ENCODE measurements at regions not wholly inside any gene's neighbourhood (a gene's known extent, or its start where the extent isn't known, plus 50 kb on each side); places are given as distances from the start of the nearest gene placed in this dataset.
A peak's percentile ranks its signal among the peaks of the same experiment; 100 is the strongest.

- no peak for TF ChIP-seq CTCF (IDR thresholded peaks at IDR 0.05; ENCODE audit: poor library complexity)
- TF ChIP-seq EZH2 (IDR thresholded peaks at IDR 0.05; ENCODE audit: borderline replicate concordance) = no peak
- TF ChIP-seq EZH2phosphoT487 (IDR thresholded peaks at IDR 0.05; ENCODE audit: low read depth, severe bottlenecking, unreplicated experiment) = no peak
- no peak overlapping the region for H3K4me2 ChIP-seq
- no peaks in the 10 kb centered on the region for H4K20me1 ChIP-seq (ENCODE audit: insufficient read depth, poor library complexity, severe bottlenecking)
- no peak overlapping the region for H3K27ac ChIP-seq
- H2AFZ ChIP-seq = no peak overlapping the region
- no peaks in the 10 kb centered on the region for H3K9me2 ChIP-seq (replicated peaks; ENCODE audit: insufficient read depth)
- H3K4me1 ChIP-seq (ENCODE audit: insufficient read depth) = no peaks in the 10 kb centered on the region
- no peaks in the 10 kb centered on the region for H3K79me2 ChIP-seq
- H3K4me3 ChIP-seq = no peak overlapping the region
- no peaks in the 10 kb centered on the region for H3K9me3 ChIP-seq (ENCODE audit: low read depth)
- no peak for DNase-seq (ENCODE audit: low spot score)
- WGBS (ENCODE audit: low lambda C conversion rate, missing lambda C conversion rate) = 93% methylated on average over 5 of the region's 5 CpGs
- H3K36me3 ChIP-seq (replicated peaks; ENCODE audit: insufficient read depth, low read depth) = no peaks in the 10 kb centered on the region
- no peaks in the 10 kb centered on the region for H3K27me3 ChIP-seq
Measured at GRCh38 chr18:28801876-28802275, 624.9 kb upstream of the CDH2 start.

GRCh38 chr18:28794459-28795245 is 617.7 kb upstream of the CDH2 start:
- no peak overlapping the region for H3K27ac ChIP-seq
- 61% methylated on average over 5 of the region's 5 CpGs for WGBS (ENCODE audit: low lambda C conversion rate, missing lambda C conversion rate)

GRCh38 chr18:28793901-28794300 is 617.0 kb upstream of the CDH2 start:
- DNase-seq (ENCODE audit: low spot score) = peak; percentile 14
- H4K20me1 ChIP-seq (ENCODE audit: insufficient read depth, poor library complexity, severe bottlenecking) = no peaks in the 10 kb centered on the region
- WGBS (ENCODE audit: low lambda C conversion rate, missing lambda C conversion rate) = 26% methylated on average over 1 of the region's 1 CpG
- H3K9me2 ChIP-seq (replicated peaks; ENCODE audit: insufficient read depth) = no peaks in the 10 kb centered on the region
- H3K79me2 ChIP-seq = no peaks in the 10 kb centered on the region
- H3K9me3 ChIP-seq (ENCODE audit: low read depth) = no peaks in the 10 kb centered on the region
- H3K4me1 ChIP-seq (ENCODE audit: insufficient read depth) = no peaks in the 10 kb centered on the region
- no peak overlapping the region for H3K4me2 ChIP-seq
- no peaks in the 10 kb centered on the region for H3K27me3 ChIP-seq
- H3K36me3 ChIP-seq (replicated peaks; ENCODE audit: insufficient read depth, low read depth) = no peaks in the 10 kb centered on the region
- H3K4me3 ChIP-seq = no peak overlapping the region
- TF ChIP-seq EZH2phosphoT487 (IDR thresholded peaks at IDR 0.05; ENCODE audit: low read depth, severe bottlenecking, unreplicated experiment) = no peak
- TF ChIP-seq EZH2 (IDR thresholded peaks at IDR 0.05; ENCODE audit: borderline replicate concordance) = no peak
- TF ChIP-seq CTCF (IDR thresholded peaks at IDR 0.05; ENCODE audit: poor library complexity) = no peak
- no peak overlapping the region for H3K27ac ChIP-seq
- no peak overlapping the region for H2AFZ ChIP-seq

More at GRCh38 chr18:28794459-28795245, 617.7 kb upstream of the CDH2 start:
- no peak overlapping the region for H2AFZ ChIP-seq
- DNase-seq (ENCODE audit: low spot score) = no peak
- H3K79me2 ChIP-seq = no peaks in the 10 kb centered on the region
- no peaks in the 10 kb centered on the region for H3K27me3 ChIP-seq
- H3K4me2 ChIP-seq = no peak overlapping the region
- H3K4me1 ChIP-seq (ENCODE audit: insufficient read depth) = no peaks in the 10 kb centered on the region
- H3K9me2 ChIP-seq (replicated peaks; ENCODE audit: insufficient read depth) = no peaks in the 10 kb centered on the region
- no peaks in the 10 kb centered on the region for H3K9me3 ChIP-seq (ENCODE audit: low read depth)
- no peak for TF ChIP-seq EZH2phosphoT487 (IDR thresholded peaks at IDR 0.05; ENCODE audit: low read depth, severe bottlenecking, unreplicated experiment)
- TF ChIP-seq CTCF (IDR thresholded peaks at IDR 0.05; ENCODE audit: poor library complexity) = no peak
- TF ChIP-seq EZH2 (IDR thresholded peaks at IDR 0.05; ENCODE audit: borderline replicate concordance) = no peak
- no peaks in the 10 kb centered on the region for H4K20me1 ChIP-seq (ENCODE audit: insufficient read depth, poor library complexity, severe bottlenecking)
- H3K36me3 ChIP-seq (replicated peaks; ENCODE audit: insufficient read depth, low read depth) = no peaks in the 10 kb centered on the region
- H3K4me3 ChIP-seq = no peak overlapping the region

Measured in hepatocyte (in vitro differentiated cells).